Right hindlimb (tissue), 1 donor: ENCODE measurements at regions not wholly inside any gene's neighbourhood (a gene's known extent, or its start where the extent isn't known, plus 50 kb on each side); places are given as distances from the start of the nearest gene placed in this dataset.

Experiments
- DNase-seq: peaks from one replicate; pipeline ENCODE4 v3.0.0-alpha.2; 2018

DNA sequence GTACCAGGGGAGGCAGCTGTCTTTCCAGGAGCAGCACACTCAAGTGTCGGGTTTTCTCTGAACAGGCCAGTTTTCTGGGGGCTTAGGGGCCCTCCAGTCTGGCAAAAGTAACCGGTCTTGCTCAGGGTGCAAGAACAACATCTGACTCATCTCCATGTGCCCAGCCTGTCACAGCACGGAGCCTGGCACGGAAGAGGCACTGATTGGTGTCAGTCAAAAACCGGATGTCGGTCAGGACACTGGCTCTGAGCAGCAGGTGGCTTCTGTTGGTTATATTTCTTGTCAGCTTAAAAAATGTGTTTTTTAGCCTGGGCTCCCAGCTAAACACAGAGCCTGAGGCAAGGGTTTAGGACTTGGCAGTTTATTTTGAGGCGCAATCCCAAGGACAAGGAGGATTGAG lies 139.9 kb downstream of the FBLN2 start:
- no peak for DNase-seq

DNA sequence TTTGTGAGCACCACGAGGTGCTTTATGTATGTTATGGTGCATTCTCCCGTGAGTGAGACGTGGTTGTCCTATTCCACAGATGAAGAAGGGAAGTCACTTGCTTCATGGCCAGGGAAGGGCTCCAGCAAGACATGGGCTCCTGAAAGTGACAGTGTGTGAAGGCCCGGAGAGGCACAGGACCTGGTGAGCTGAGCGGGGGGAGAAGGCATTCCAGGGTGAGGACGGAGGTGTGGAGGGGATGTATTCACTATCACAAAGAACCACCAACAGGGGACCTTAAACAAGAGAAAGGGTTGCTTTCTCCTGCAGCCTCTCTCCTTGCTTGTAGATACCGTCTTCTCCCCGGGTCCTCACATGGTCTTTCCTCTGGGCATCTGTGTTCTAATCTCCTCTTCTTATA lies 139.1 kb downstream of the FBLN2 start:
- DNase-seq: no peak
